H4 (cell line): ENCODE measurements at regions not wholly inside any gene's neighbourhood (a gene's known extent, or its start where the extent isn't known, plus 50 kb on each side); places are given as distances from the start of the nearest gene placed in this dataset.
"Not testable (repeated sequence)": the region's sequence is repeated elsewhere in the genome, so short reads cannot be mapped to it uniquely, and the experiment has no call there.

Experiments
- DNase-seq: peaks from one replicate; pipeline ENCODE4 v3.0.0-alpha.2; 2015; ENCODE audit warnings: low spot score

DNA sequence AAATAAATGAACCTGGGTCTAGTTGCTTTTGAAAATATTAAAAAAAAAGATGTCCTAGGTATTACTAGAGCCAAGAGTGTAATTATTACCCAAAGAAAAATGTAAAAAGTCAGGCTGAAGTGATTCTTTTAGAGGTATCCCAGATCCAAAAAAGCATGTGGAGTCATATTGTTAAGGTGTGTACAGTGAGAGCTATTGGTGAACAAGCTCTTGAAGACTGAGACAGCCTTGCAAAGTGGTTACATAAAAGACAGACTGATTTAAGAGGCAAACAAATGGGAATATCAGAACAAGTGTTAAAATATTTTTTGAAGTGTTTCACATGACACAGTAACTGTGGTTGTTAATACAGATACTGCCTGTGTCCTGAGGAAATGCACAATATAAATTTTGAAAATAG is 624.5 kb downstream of the PLOD2 start:
- DNase-seq: no peak

DNA sequence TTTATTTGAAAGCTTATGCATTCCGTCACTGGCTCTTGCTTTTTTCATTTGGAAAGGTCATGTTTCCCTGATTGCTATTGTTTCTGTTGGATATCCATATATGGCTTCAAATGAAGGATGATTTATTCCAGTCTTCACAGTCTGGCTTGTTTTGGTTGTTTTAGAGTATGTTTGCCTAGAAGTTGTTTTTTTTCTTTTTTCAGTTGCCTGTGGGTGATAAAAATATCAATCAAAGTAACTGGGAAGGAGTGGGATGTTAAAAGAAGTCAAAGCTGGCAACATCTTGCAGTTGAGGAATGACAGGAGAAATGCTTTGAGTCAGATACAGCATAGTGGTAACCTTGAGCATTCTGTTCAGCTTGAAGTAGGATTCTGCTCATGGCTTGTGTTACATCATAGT is 610.5 kb downstream of the PLOD2 start:
- DNase-seq: no peak

DNA sequence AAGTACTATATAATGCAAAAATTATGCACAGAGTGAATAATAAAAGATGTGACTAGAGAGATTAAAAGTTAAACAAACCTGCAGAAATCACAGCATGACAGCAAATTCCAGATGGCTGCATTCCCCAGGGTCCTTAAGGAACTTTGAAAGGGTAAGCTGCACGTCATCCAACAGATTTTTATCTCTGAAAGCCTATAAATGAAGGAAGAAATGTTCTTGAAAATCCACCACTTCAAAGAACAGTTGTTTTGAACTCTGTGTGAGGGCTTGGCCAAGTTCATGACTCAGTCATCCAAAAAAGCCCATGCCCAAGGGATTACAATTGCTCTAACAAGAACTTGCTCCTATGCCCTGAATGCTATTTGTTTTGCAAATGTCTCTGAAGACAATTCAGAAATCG is 603.6 kb downstream of the PLOD2 start:
- peak; percentile 71 for DNase-seq

DNA sequence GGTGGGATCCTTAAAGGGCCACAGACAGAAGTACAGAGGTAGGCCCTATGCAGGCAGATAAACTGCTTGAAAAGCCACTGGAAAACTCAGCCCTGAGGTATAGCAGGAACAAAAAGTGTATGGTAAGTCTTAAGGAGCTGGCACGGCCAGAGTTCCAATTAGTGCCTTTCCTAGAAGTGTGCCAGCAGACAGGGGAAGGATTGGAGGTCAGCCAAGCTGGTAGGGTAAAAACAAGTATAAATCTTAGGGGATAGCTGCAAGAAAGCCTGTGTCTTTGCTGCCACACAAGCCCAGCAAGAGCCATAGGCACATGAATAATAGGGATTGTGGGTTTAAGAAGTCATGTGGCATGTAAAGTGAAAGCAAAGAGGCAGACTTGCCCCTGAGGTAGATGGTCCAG is 582.5 kb downstream of the PLOD2 start:
- DNase-seq: no peak

DNA sequence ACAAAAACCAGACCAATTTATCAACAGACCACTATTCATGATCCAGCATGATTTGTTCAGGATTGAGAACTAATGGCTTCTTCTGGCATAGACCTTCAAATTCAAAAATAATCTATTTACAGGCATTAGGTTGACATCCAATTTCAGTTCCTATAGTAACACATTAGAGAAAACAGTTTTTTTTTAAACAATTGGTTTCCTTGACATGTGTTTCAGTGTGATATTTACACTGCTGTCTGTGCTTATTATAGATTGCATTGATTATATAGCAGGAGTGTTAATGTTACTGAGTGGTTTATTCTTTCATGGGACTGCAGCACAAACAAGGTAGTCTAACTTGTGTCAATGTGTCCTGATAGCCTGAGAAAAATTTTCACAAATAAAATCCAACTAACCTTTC is 579.3 kb downstream of the PLOD2 start:
- no peak for DNase-seq

DNA sequence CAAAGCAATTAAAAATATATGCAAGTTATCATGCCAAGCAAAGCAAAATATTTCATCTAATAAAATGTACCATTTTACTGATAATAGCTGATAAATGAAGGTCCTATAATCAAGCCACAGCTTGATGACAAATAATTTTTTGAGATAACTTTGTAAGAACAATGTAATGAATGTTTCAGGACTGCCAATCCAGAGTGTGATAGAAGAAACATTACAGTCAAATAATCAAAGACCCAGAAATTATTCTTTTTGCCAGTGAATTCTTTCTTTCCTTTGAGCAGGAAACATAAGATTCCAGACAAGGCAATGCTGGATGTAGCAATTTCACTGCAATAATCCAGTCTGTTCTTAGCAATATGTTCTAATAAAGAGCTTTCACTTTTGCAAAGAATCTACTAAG is 556.1 kb downstream of the PLOD2 start:
- DNase-seq: no peak

DNA sequence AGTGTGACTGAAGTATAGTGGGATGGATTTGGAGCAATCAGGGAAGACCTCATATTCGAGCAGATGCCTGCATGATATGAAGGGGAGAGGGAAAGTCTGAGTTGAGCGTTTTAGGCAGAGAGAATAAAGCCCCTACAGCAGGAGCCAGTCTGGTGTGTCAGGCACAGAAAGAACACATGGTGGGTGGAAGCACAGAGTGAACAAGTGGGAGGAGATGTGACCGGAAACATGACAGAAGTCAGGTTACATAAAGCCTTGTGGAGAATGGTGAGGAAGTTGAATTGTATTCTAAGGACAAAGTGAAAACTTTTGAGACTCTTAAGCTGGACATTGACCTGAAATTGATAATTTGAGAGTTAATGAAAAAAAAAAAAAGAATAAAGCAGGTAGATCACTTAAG is 541.0 kb downstream of the PLOD2 start:
- no peak for DNase-seq

DNA sequence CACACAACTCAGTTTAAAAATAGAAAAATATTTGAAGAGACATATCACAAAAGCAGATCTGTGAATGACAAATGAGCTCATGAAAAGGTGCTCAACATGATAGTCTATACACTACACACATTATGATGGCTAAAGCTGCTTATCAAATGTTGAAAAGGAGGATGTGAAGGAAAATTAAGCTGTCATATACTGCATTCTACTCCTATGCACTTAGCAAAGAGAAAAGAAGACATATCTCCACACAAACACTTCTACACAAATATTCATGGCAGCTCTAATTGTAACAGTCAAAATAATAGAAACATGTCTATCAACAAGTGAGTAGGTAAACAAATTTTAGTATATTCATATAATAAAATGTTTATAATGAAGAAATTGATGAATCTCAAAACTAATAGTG is 540.5 kb downstream of the PLOD2 start:
- DNase-seq: no peak

DNA sequence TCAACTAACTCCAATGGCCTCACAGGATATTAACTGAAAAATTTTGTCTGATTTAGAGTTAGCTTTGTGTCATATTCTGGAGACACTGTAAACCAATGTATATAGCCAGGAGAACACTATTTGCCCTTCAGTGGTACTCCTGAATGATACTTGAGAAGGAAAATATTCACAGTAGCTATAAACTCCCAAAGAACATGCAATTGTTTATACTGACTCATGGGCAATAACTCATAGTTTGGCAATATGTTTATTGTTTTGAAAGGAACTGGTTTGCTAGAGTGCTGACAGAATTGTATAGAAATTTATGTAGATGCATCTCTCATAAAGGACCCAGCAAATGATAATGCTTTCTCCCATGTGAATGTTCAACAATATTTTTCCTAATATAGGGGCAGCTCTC is 537.6 kb downstream of the PLOD2 start:
- no peak for DNase-seq

DNA sequence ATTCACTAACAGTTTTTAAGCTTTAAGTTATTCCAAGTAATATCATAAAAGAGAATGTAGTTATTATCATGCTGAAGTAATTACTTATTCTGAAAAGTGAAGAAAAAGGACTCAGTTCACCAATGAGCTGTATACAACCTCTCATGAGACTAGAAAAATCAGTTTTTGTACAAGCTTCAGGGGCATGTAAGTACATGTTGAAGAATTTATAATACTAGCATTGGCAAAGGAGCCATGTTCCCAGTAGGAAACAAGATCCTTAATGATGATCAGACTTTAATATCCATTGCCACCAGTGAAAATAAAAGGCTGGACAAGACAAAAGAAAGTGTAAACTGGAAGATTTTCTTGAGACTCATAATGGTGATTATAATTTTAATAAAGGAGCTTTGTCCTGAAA is 532.8 kb downstream of the PLOD2 start:
- DNase-seq: no peak

DNA sequence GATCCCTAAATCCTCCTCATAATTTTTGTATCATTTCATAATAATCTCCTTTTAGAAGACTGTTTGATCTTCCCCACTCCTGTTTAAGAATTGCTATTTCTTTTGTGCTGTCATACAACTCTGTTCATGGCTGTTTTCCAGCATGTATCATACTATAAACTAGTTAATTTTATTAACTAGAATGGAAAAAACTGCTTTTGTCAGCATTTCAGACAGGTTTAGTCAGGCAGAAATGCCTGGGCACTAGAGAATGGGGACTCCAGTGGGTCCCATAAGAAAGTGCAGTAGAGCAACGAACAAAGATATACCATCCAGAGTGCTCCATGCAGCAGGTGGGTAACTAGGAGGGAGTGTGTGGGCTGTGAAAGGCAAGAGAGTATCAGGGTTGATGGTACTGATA is 523.9 kb downstream of the PLOD2 start:
- no peak for DNase-seq

DNA sequence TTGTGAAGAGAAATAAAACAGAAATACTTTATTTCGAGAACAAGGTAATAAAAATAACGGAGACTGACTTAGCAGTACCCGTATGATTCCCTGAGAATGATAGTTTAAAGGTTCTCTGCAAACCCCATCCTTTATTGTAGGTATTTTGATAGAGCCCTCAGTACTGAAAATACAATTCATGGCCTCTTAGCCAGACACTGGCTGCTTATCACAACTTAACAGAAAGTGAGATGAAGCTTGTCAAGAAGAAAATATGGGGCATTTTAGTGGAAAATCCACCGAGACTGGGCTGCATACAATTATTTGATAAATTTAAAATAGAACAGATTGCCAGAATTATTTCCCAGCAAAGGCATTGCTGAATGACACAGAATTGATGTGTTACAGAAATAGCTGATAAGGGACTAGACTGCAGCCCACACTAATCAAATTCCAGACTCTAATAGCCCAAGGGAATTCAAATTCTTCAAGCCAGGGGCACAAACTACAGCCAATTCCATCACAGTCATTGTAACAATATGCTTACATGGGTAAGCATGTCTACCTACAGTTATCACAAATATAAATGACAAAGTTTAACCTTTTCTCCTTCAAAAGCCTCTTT is 521.9 kb downstream of the PLOD2 start:
- no peak for DNase-seq

DNA sequence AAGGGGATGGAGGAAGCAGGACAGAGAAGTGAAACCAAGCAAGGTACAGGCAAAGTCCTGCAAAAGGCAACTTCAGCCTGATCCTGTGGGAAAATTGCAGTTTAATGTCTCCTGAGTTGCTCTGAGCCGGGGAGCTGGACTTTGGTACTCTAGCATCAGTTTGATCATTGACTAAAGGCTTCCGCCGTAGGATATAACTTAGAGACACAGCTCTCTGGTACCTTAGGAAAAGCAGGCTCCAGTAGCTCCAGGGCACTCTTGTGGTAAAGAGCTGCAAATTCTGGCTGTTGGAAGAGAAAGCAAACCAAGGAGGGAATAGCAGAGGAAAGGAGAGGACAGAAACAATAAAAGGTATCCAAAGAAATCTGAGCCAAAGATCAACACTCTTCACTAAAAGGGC is 521.1 kb downstream of the PLOD2 start:
- no peak for DNase-seq

DNA sequence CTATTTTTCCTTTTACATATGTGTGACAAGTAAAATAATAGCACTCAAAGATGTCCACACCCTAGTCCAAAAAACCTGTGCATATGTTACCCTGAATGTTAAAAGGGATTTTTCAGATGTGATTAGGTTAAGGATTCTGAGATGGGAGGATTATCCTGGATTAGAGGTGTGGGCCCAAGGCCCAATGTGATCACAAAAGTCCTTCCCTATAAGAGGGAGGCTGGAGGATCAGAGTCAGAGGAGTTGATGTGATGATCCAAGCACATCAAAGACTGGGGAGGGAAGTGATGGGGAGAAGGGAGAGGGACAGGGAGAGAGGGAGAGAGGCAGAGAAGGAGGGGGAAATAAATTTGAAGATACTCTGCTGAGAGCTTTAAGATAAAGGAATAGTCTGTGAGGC is 512.6 kb downstream of the PLOD2 start:
- no peak for DNase-seq

DNA sequence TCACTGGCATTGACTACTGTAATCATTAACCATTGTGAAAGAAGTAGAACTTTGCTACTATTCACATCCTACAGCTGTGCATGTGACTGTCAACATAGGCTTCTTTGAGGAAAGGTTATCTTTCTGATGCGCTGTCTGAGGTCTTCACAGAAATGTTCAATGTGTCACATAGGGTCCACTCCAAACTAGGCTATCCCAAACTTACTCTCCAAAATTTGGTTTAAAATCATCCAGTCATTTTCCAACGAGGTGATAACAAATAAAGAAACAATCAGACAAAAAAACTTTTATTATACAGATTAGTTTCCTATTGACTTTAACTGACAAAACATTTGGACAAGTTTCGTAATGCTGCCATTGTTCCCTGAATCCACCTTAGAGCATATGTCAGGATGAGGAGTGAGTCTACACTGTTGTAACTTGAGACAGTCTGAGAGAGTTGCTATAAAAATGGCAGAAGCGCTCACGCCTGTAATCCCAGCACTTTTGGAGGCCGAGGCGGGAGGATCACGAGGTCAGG is 511.6 kb downstream of the PLOD2 start:
- DNase-seq: no peak

DNA sequence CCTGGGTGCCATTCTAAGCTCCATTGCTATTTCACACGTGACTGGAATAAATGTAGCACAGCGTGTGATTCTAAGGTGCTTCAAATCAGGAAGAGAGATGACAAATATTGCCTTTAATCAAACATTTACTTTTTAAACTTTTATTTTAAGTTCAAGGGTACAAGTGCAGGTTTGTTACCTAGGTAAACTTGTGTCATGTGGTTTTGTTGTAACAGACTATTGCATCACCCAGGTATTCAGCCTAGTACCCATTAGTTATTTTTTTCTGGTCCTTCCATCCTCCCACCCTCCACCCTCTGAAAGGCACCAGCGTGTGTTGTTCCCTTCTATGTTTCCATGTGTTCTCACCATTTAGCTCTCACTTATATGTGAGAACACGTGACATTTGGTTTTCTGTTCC is 510.8 kb downstream of the PLOD2 start:
- no peak for DNase-seq

DNA sequence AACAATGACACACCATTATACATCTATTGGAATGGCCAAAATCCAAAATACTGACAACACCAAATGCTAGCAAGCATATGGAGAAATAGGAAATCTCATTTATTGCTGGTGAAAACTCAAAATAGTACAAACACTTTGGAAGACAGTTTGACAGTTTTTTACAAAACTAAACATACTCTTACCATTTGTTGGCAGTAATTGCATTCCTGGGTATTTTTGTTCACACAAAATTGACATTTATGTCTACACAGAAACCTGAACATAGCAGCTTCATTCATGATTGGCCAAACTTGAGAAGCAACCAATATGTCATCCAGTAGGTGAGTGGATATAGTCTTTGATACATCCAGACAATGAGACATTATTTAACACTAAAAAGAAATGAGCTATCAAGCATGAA is 489.9 kb downstream of the PLOD2 start:
- no peak for DNase-seq

DNA sequence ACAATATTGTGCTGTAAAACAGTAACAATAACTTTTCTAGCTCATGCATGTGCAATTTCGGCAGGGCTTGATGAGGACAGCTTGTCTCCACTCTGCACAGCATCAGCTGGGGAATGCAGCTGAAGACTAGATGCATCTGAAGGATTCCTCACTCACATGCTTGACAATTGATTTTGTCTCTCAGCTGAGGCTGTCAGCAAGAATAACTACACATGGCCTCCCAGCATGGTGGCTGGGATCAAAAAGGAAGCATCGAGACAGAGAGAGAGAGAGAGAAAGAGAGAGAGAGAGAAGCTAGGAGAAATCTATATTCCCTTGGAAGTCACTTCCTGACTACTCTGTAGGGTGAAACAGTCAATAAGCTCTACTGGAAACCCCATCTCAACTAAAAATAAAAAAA is 487.1 kb downstream of the PLOD2 start:
- DNase-seq: no peak

DNA sequence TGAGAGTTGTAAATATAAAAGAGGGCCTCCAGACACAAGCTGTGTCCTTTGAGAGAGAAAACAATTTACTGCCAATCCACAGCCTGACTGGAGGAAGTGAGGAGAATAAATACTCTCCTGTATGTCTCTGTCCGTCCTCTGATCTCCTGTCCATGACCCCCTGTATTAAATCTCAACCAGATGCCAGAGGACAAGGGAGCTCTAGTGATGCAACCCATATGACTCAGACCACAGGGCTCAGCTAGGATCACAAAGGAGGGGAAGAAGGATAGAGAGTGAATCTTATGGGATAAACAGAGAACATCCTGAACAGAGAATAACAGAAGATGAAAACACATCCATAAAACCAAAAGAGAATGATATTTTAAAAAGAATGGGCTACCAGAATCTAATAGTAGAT is 482.6 kb downstream of the PLOD2 start:
- DNase-seq: no peak

DNA sequence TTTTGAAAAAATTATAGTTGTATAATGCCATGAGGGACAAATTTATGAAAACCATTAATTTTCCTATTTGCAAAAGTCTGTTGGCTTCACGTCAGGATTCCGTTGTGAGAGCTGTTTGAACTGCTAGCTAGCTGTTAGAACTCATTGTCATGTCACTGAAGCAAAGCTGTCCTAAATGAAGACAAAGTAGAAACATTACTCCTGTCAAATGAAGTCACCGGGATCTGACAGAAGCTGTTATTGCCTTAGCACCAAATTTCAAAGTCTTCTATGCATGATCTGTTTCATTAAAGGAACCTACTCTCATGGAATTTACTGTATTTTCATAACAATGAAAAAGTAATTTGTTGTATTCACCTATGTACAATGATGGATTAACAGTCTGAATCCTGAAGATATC is 479.8 kb downstream of the PLOD2 start:
- DNase-seq: no peak

DNA sequence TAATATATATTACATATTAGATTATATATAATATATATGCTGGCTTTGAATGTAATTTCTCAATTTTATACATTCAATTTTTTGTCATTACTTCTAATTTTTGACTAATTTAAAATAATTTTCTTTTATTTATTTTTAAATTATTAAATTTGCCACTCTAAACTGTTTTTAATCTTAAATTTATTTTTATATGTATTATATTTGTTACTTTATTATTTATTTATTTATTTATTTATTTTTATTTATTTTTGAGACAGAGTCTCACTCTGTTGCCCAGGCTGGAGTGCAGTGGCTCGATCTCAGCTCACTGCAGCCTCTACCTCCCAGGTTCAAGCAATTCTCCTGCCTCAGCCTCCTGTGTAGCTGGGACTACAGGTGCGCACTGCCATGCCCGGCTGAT is 473.0 kb downstream of the PLOD2 start:
- not testable (repeated sequence) for DNase-seq

DNA sequence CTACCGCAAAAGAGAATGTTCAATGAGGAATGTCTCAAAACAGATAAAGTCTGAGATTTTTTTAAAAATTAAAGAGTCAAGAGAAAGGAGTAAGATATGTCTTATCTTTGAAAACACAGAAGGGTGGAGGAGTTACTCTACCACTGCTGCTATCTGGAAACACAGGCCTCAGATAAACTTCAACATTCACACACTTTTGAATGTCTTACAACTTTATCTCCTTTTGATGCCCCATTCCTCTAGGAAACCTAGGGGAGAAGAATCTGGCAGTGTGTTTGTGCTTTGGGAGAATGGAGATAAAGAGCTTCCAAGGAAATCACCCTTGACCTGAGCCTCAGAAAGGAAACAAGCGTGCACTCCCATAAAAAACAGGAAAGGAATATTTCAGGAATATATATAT is 468.2 kb downstream of the PLOD2 start:
- no peak for DNase-seq

DNA sequence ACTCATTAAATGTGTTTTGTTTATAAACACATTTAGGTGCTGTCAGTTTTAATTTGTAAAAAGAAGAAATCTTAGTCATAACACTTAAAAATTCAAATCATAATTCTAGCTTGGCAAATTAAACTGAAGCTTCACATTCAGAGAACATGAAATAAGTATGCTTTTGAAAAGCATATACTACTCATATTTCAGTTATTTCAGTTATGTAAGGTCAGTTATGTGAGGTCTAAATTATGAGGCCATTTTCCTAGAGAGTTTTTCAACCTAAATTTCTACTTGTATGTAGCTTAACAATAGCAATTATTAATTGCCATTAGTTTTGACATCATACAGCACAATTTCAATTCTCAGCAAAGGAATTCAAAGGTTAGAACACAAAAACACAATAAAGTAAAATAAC is 465.0 kb downstream of the PLOD2 start:
- no peak for DNase-seq

DNA sequence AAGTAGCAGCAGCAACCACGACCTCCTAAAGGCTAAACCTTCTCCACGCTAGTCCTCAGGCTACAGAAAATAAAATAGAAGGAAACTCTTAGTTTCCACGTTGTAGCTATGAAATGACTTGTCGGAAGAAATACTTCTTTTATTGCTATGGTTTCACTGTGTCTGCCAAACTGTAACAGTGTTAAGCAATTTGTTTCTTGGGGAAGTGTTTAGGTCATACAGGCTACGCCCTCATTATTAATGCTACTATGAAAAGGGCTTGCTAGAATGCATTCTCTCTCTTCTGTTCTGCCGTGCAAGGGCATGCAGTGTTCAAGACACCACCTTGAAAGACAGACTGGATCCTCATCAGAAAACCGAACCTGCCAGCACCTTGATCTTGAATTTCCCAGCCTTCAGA is 462.7 kb downstream of the PLOD2 start:
- no peak for DNase-seq

DNA sequence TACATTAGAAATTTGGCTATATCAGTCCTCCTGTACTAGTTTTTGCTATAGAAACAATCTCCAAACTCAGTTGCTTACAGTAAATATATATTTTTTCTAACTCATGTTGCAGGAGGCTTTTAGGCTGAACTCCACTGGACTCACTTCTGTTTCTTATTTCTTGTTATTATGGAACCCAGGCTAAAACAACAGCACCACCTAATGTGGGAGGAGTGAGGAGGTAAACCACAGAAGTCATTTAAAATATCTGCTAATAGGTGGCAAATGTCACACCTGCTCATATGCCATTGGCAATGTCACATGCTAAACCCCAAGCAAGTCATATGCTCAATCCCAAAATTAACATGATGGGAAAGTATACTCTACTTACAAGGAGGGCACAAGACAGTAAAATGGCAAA is 462.2 kb downstream of the PLOD2 start:
- DNase-seq: no peak
